Midbrain (tissue), 1 donor: ENCODE measurements at regions not wholly inside any gene's neighbourhood (a gene's known extent, or its start where the extent isn't known, plus 50 kb on each side); places are given as distances from the start of the nearest gene placed in this dataset.

Source experiments
- DNase-seq: peaks from one replicate; lab custom pipeline; 2025; lab: John Stamatoyannopoulos, UW

GRCh38 chr14:26855077-26855753 lies 257.4 kb upstream of the NOVA1 start:
- DNase-seq = no peak

- DNase-seq = no peak
Observed at GRCh38 chr14:26856876-26857518, 259.2 kb upstream of the NOVA1 start.

GRCh38 chr14:26859483-26859882 lies 261.6 kb upstream of the NOVA1 start:
- no peak for DNase-seq

GRCh38 chr14:26860111-26860510 lies 262.3 kb upstream of the NOVA1 start:
- DNase-seq = no peak

- DNase-seq = no peak
Observed at GRCh38 chr14:26863736-26864135, 265.9 kb upstream of the NOVA1 start.

- DNase-seq = no peak
Observed at GRCh38 chr14:26866721-26867120, 268.9 kb upstream of the NOVA1 start.

GRCh38 chr14:26867171-26867757 lies 269.4 kb upstream of the NOVA1 start:
- DNase-seq = no peak

GRCh38 chr14:26870096-26870495 lies 272.3 kb upstream of the NOVA1 start:
- no peak for DNase-seq

GRCh38 chr14:26870722-26871617 lies 273.1 kb upstream of the NOVA1 start:
- no peak for DNase-seq

GRCh38 chr14:26872515-26873361 lies 274.9 kb upstream of the NOVA1 start:
- DNase-seq = no peak

- DNase-seq = no peak
Observed at GRCh38 chr14:26873362-26873960, 275.6 kb upstream of the NOVA1 start.

GRCh38 chr14:26887847-26888246 lies 290.0 kb upstream of the NOVA1 start:
- DNase-seq = no peak

- no peak for DNase-seq
Observed at GRCh38 chr14:26888592-26888991, 290.8 kb upstream of the NOVA1 start.

- no peak for DNase-seq
Observed at GRCh38 chr14:26896447-26896846, 298.6 kb upstream of the NOVA1 start.

GRCh38 chr14:26897196-26897595 lies 299.4 kb upstream of the NOVA1 start:
- DNase-seq = no peak

GRCh38 chr14:26905229-26905628 lies 307.4 kb upstream of the NOVA1 start:
- peak; percentile 5 for DNase-seq

- DNase-seq = no peak
Observed at GRCh38 chr14:26913786-26914185, 316.0 kb upstream of the NOVA1 start.

- DNase-seq = no peak
Observed at GRCh38 chr14:26917086-26917485, 319.3 kb upstream of the NOVA1 start.

GRCh38 chr14:26925876-26926584 lies 328.2 kb upstream of the NOVA1 start:
- no peak for DNase-seq

- DNase-seq = no peak
Observed at GRCh38 chr14:26926585-26926984, 328.8 kb upstream of the NOVA1 start.
